ENCODE measurements at regions not wholly inside any gene's neighbourhood (a gene's known extent, or its start where the extent isn't known, plus 50 kb on each side); places are given as distances from the start of the nearest gene placed in this dataset.

- TF ChIP-seq CTCF (optimal IDR thresholded peaks at IDR 0.05 in 1 of 3, IDR thresholded peaks at IDR 0.05 in 1 of 3, conservative IDR thresholded peaks at IDR 0.05 in 1 of 3; ENCODE audit: extremely low read depth in 1 of 3, insufficient read depth in 2 of 3, low read length in 3 of 3): no peak
- TF ChIP-seq EZH2 (IDR thresholded peaks at IDR 0.05; ENCODE audit: low read length): no peak
These were observed 119.5 kb downstream of the GC start for GRCh38 chr4:71664366-71664765.

All from keratinocyte (primary cell).